Smooth muscle cell (in vitro differentiated cells): ENCODE measurements at regions not wholly inside any gene's neighbourhood (a gene's known extent, or its start where the extent isn't known, plus 50 kb on each side); places are given as distances from the start of the nearest gene placed in this dataset.

ENCODE experiments used
- DNase-seq: peaks from one replicate; lab custom pipeline; 2025; ENCODE audit not compliant: unreplicated experiment; lab: John Stamatoyannopoulos, UW
- H2AFZ ChIP-seq: fragments of 200-600 bp; sonication (generic); 2 replicates; pipeline ENCODE4 v1.6.0; 2016; ENCODE audit warnings: antibody characterized with exemption, low read depth, mild to moderate bottlenecking
- H3F3A ChIP-seq: fragments of 200-600 bp; sonication (generic); 2 replicates; pipeline ENCODE4 v1.6.0; 2017; ENCODE audit warnings: antibody characterized with exemption, low read depth
- H3K27ac ChIP-seq: fragments of 200-600 bp; sonication (generic); 2 replicates; pipeline ENCODE4 v1.5.1; 2016; ENCODE audit warnings: low read depth, mild to moderate bottlenecking
- H3K27me3 ChIP-seq: fragments of 200-600 bp; sonication (generic); 2 replicates; pipeline ENCODE4 v1.6.1; 2016; ENCODE audit warnings: low read depth, mild to moderate bottlenecking
- H3K36me3 ChIP-seq: fragments of 200-600 bp; sonication (generic); 2 replicates; pipeline ENCODE4 v1.5.1; 2016; ENCODE audit warnings: low read depth
- H3K4me1 ChIP-seq: fragments of 200-600 bp; sonication (generic); 2 replicates; pipeline ENCODE4 v1.5.1; 2016; ENCODE audit warnings: low read depth
- H3K4me2 ChIP-seq: fragments of 200-600 bp; sonication (generic); 2 replicates; pipeline ENCODE4 v1.6.0; 2016; ENCODE audit warnings: mild to moderate bottlenecking
- H3K4me3 ChIP-seq: fragments of 200-600 bp; sonication (generic); 2 replicates; pipeline ENCODE4 v1.5.1; 2016; ENCODE audit warnings: mild to moderate bottlenecking
- H3K79me2 ChIP-seq: fragments of 200-600 bp; sonication (generic); 2 replicates; pipeline ENCODE4 v1.6.0; 2016; ENCODE audit warnings: low read depth, mild to moderate bottlenecking
- H3K9ac ChIP-seq: fragments of 200-600 bp; sonication (generic); 2 replicates; pipeline ENCODE4 v1.6.0; 2016; ENCODE audit warnings: low read depth
- H3K9me3 ChIP-seq: fragments of 200-600 bp; sonication (generic); replicated peaks from 2 replicates; pipeline ENCODE4 v1.5.1; 2016; ENCODE audit warnings: low read depth
- H4K20me1 ChIP-seq: fragments of 200-600 bp; sonication (generic); 2 replicates; pipeline ENCODE4 v1.6.0; 2016; ENCODE audit warnings: low read depth
- WGBS: methylation state at CpG from one replicate; pipeline ENCODE4 v1.1.7; 2016; ENCODE audit warnings: low lambda C conversion rate; 5-methylcytosine and 5-hydroxymethylcytosine counted together
- TF ChIP-seq, protein P1 (sequence below): fragments of 200-600 bp; sonication (generic); IDR thresholded peaks from 2 replicates; pipeline ENCODE4 v1.5.1; 2017; ENCODE audit warnings: borderline replicate concordance, mild to moderate bottlenecking, antibody characterized with exemption; ENCODE audit not compliant: insufficient read depth, poor library complexity, severe bottlenecking

DNA sequence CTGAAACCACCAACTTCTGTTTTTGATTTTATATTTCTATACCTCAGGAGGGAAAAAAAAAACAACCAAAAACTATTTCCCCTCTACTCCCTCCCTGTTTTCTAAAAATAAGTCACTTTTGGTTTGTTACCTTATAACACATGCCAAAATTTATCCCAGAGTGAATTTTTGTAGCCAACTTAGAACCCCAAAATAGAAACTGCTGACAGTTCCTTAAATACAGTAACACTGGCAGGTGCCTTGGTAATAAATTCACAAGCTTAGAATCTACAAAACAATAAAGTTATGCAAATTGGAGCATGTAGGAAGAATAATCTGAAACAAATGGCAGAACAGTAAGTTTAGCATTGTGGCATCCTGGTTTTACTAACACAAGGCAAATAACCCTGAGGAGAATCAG lies 165.0 kb upstream of the HDAC9 start:
- Histone ChIP-seq H3K4me3 (no peak overlapping the region), H3K79me2 (no peaks in the 10 kb centered on the region), H3F3A (no peaks in the 10 kb centered on the region), H3K4me2 (no peak overlapping the region), H3K36me3 (no peaks in the 10 kb centered on the region), H3K27ac (no peak overlapping the region), H3K9ac (no peak overlapping the region), H4K20me1 (no peaks in the 10 kb centered on the region), H3K27me3 (no peaks in the 10 kb centered on the region), H3K4me1 (no peaks in the 10 kb centered on the region), H3K9me3 (no peaks in the 10 kb centered on the region), H2AFZ (no peak overlapping the region)
- DNase-seq = no peak
- TF ChIP-seq, protein P1, sequence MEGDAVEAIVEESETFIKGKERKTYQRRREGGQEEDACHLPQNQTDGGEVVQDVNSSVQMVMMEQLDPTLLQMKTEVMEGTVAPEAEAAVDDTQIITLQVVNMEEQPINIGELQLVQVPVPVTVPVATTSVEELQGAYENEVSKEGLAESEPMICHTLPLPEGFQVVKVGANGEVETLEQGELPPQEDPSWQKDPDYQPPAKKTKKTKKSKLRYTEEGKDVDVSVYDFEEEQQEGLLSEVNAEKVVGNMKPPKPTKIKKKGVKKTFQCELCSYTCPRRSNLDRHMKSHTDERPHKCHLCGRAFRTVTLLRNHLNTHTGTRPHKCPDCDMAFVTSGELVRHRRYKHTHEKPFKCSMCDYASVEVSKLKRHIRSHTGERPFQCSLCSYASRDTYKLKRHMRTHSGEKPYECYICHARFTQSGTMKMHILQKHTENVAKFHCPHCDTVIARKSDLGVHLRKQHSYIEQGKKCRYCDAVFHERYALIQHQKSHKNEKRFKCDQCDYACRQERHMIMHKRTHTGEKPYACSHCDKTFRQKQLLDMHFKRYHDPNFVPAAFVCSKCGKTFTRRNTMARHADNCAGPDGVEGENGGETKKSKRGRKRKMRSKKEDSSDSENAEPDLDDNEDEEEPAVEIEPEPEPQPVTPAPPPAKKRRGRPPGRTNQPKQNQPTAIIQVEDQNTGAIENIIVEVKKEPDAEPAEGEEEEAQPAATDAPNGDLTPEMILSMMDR = no peak

DNA sequence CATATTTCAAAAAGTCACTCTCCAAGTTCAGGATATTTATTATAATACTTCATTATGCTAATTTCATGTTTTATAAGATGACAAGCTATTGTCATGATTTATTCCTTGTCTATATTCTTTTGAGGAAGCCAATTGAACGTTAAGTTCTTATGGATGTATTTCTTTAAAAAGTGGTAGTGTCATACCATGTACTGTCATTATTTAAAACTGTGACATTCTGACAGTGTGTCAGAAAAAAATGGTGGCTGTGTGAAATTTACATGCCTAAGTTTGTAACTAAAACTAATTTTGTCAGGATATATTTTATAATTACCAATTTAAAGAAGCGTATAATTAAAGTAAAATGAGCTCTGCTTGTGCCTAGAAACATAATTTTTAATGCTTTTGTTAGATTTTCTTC lies 158.9 kb upstream of the HDAC9 start:
- TF ChIP-seq, protein P1 = no peak
- no peaks in the 10 kb centered on the region for H3F3A ChIP-seq
- H3K9ac ChIP-seq = no peak overlapping the region
- no peaks in the 10 kb centered on the region for H3K27me3 ChIP-seq
- H4K20me1 ChIP-seq = no peaks in the 10 kb centered on the region
- no peaks in the 10 kb centered on the region for H3K36me3 ChIP-seq
- no peak overlapping the region for H3K4me2 ChIP-seq
- H3K9me3 ChIP-seq = no peaks in the 10 kb centered on the region
- no peak overlapping the region for H3K4me3 ChIP-seq
- no peaks in the 10 kb centered on the region for H3K79me2 ChIP-seq
- no peaks in the 10 kb centered on the region for H3K4me1 ChIP-seq
- WGBS = 85% methylated on average over 2 of the region's 2 CpGs
- no peak for DNase-seq
- H2AFZ ChIP-seq = no peak overlapping the region
- H3K27ac ChIP-seq = no peak overlapping the region

DNA sequence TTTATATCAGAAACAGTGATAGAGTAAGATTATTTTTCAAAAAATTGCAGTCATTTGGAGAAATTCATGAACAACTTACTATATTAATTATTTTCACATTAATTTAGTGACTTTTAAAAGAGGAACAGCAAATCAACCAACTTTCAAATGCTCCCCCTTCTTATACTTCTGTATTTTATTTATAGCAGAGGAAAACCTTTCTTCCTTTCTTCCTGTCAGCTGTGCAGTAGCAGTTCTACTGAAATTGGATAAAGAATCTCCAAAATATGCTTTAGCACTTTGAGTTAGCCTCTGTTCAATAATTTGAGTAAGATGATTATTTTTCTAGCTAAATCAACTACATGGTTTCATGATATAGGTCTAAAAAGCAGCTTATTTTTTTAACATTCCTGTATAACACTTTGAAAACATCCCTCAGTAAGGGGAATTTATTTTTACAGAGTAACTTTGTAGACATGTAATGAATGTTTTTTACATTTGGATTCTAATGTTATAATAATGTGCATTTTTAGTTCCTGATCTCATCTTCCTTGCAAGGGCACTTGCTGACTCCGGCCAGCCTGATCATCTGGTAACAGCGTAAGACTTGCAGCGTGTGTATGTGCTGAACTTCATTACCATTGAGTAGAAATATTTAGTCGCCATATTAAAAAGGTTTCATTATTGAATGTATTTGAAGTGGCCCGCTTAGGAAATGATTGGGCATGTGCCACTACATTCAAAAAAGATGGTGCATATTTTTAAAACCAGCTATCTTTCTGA lies 158.3 kb upstream of the HDAC9 start:
- H3K36me3 ChIP-seq = no peaks in the 10 kb centered on the region
- DNase-seq = no peak
- H3K27ac ChIP-seq = no peak overlapping the region
- H2AFZ ChIP-seq = no peak overlapping the region
- H4K20me1 ChIP-seq = no peaks in the 10 kb centered on the region
- H3K4me2 ChIP-seq = no peak overlapping the region
- H3K4me3 ChIP-seq = no peak overlapping the region
- no peaks in the 10 kb centered on the region for H3F3A ChIP-seq
- no peak overlapping the region for H3K9ac ChIP-seq
- H3K9me3 ChIP-seq = no peaks in the 10 kb centered on the region
- 91% methylated on average over 5 of the region's 5 CpGs for WGBS
- H3K79me2 ChIP-seq = no peaks in the 10 kb centered on the region
- no peaks in the 10 kb centered on the region for H3K27me3 ChIP-seq
- TF ChIP-seq, protein P1 = no peak
- no peaks in the 10 kb centered on the region for H3K4me1 ChIP-seq

DNA sequence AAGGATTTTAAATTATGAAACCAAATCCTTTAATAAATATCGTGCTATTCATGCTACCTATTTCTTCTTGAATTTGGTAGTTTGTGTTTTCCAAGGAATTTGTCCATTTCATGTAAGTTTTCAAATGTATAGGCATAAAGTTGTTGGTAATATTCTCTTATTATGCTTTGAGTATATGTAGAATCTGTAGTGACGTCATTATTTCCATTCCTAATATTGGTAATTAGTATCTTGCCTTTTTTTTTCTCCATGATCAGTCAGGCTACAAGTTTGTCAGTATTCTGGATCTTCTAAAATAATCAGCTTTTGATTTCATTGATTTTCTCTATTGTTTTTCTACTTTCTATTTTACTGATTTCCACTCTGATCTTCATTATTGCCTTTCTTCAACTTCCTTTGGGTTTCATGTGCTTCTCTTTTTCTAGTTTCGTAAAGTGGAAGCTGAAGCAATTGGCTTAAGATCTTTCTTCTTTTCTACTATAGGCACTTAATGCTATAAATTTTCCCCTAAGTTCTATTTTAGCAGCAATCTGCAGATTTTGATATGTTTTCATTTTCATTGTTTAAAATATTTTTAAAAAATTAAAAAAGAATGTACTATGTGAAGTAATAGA lies 156.5 kb upstream of the HDAC9 start:
- no peaks in the 10 kb centered on the region for H4K20me1 ChIP-seq
- no peak for DNase-seq
- no peak overlapping the region for H3K27ac ChIP-seq
- no peak overlapping the region for H3K9ac ChIP-seq
- H3K4me3 ChIP-seq = no peak overlapping the region
- no peaks in the 10 kb centered on the region for H3F3A ChIP-seq
- no peak overlapping the region for H3K4me2 ChIP-seq
- H3K9me3 ChIP-seq = no peaks in the 10 kb centered on the region
- no peaks in the 10 kb centered on the region for H3K27me3 ChIP-seq
- H2AFZ ChIP-seq = no peak overlapping the region
- no peaks in the 10 kb centered on the region for H3K79me2 ChIP-seq
- H3K4me1 ChIP-seq = no peaks in the 10 kb centered on the region
- TF ChIP-seq, protein P1 = no peak
- no peaks in the 10 kb centered on the region for H3K36me3 ChIP-seq
- WGBS = 95% methylated on average over 3 of the region's 3 CpGs
